Mesothelial cell of epicardium (in vitro differentiated cells): ENCODE measurements at regions not wholly inside any gene's neighbourhood (a gene's known extent, or its start where the extent isn't known, plus 50 kb on each side); places are given as distances from the start of the nearest gene placed in this dataset.

ENCODE experiments used
- DNase-seq, 2 experiments: peaks; one replicate each; pipeline ENCODE4 v3.0.0; 2021; ENCODE audit warnings: low spot score in 2 of 2; ENCODE audit not compliant: unreplicated experiment in 2 of 2
- H3K27ac Mint-ChIP-seq: 2 replicates; pipeline ENCODE4 v1.8.0; 2021; ENCODE audit warnings: mixed read lengths
- H3K27me3 Mint-ChIP-seq: 2 replicates; pipeline ENCODE4 v1.8.0; 2021; ENCODE audit warnings: low read depth, mixed read lengths
- H3K36me3 Mint-ChIP-seq: 2 replicates; pipeline ENCODE4 v1.8.0; 2021; ENCODE audit warnings: mixed read lengths
- H3K4me1 Mint-ChIP-seq: 2 replicates; pipeline ENCODE4 v1.8.0; 2021; ENCODE audit warnings: mixed read lengths
- H3K4me3 Mint-ChIP-seq: 2 replicates; pipeline ENCODE4 v1.8.0; 2021; ENCODE audit warnings: mild to moderate bottlenecking, moderate library complexity, mixed read lengths
- H3K9me3 Mint-ChIP-seq: 2 replicates; pipeline ENCODE4 v1.8.0; 2021; ENCODE audit warnings: mixed read lengths
- TF ChIP-seq, protein P1 (sequence below): fragments of 200-600 bp; sonication (generic); IDR thresholded peaks from one replicate; pipeline ENCODE4 v1.5.0; 2021; ENCODE audit warnings: antibody characterized with exemption; ENCODE audit not compliant: unreplicated experiment

GRCh38 chr2:217517402-217517801, 485.4 kb downstream of the TNS1 start:
- peaks cover 2% of the 10 kb centered on the region for H3K36me3 Mint-ChIP-seq

DNA sequence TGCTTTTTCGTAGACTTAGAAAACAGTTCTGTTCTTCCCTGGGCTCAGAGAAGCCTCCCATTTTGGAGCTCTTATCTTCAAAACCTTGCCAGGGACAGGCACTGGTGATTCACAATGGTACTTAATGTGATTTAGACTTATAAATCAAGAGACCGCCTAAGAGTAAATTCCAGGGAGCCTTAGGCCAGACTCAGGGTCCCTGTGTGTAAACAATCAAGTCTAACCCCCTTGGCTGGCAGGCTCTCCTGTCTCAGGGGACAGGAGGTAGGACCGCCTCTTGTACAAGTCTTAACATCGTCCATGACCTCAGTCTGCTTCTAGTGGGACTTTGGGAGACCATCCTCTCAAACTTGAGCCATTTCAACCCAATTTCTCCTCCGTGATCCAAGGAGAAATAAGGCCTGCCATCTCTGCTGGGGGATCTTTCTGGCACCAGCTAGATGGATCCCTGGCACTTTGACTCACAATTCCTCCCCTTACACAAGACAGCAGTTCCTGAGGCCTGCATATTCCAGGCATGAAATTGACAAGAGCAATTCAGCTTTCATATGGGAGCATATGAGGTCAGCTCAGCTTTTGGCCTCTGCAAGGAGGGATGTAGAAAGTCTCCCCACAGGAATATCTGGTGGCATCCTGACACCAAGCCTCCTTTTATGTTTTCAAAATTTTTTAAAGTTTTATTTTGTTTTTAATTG, 487.0 kb downstream of the TNS1 start:
- Mint-ChIP-seq H3K9me3 (no peaks in the 10 kb centered on the region), H3K36me3 (peaks cover 2% of the 10 kb centered on the region), H3K4me3 (no peak overlapping the region), H3K27me3 (no peaks in the 10 kb centered on the region), H3K4me1 (peaks cover 24% of the 10 kb centered on the region), H3K27ac (no peak overlapping the region)
- TF ChIP-seq, protein P1, sequence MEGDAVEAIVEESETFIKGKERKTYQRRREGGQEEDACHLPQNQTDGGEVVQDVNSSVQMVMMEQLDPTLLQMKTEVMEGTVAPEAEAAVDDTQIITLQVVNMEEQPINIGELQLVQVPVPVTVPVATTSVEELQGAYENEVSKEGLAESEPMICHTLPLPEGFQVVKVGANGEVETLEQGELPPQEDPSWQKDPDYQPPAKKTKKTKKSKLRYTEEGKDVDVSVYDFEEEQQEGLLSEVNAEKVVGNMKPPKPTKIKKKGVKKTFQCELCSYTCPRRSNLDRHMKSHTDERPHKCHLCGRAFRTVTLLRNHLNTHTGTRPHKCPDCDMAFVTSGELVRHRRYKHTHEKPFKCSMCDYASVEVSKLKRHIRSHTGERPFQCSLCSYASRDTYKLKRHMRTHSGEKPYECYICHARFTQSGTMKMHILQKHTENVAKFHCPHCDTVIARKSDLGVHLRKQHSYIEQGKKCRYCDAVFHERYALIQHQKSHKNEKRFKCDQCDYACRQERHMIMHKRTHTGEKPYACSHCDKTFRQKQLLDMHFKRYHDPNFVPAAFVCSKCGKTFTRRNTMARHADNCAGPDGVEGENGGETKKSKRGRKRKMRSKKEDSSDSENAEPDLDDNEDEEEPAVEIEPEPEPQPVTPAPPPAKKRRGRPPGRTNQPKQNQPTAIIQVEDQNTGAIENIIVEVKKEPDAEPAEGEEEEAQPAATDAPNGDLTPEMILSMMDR: no peak
- no peak for DNase-seq

More at GRCh38 chr2:217517402-217517801, 485.4 kb downstream of the TNS1 start:
- H3K4me1 Mint-ChIP-seq: peaks cover 11% of the 10 kb centered on the region
- H3K27ac Mint-ChIP-seq: no peak overlapping the region
- H3K9me3 Mint-ChIP-seq: no peaks in the 10 kb centered on the region
- TF ChIP-seq, protein P1: no peak
- no peak overlapping the region for H3K4me3 Mint-ChIP-seq
- DNase-seq: no peak
- no peaks in the 10 kb centered on the region for H3K27me3 Mint-ChIP-seq

DNA sequence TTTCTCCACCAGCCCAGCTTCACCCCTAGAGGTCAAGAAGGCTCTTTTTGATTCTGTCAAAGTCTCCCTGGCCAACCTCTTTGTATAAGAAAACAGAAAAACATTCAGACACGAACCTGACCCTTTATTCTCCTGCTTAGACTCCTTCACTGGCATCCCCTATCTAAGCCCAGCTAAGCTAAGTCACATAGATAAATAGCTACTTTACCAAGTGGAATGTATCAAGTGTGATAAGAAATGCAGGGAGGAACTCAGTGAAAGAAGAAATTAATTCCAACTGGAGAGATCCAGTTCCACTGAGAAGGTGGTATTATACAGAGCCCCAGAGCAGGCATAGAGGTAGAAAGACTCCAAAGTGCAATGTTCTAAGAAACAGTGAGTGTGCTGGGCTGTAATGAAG, 489.5 kb downstream of the TNS1 start:
- H3K36me3 Mint-ChIP-seq: peaks cover 2% of the 10 kb centered on the region
- no peak for DNase-seq
- no peaks in the 10 kb centered on the region for H3K9me3 Mint-ChIP-seq
- H3K4me3 Mint-ChIP-seq: no peak overlapping the region
- peak overlapping the region; percentile 22 for H3K27ac Mint-ChIP-seq
- TF ChIP-seq, protein P1: no peak
- peaks cover 36% of the 10 kb centered on the region for H3K4me1 Mint-ChIP-seq
- H3K27me3 Mint-ChIP-seq: no peaks in the 10 kb centered on the region

- TF ChIP-seq, protein P1: no peak
- Mint-ChIP-seq H3K36me3 (peaks cover 2% of the 10 kb centered on the region), H3K4me3 (no peak overlapping the region), H3K27ac (peak overlapping the region; percentile 22), H3K27me3 (no peaks in the 10 kb centered on the region), H3K9me3 (peaks cover 3% of the 10 kb centered on the region), H3K4me1 (peaks cover 36% of the 10 kb centered on the region)
- no peak for DNase-seq
These were observed 490.1 kb downstream of the TNS1 start for GRCh38 chr2:217512728-217513127.

- H3K4me1 Mint-ChIP-seq: peaks cover 36% of the 10 kb centered on the region
- TF ChIP-seq, protein P1: no peak
- no peak overlapping the region for H3K4me3 Mint-ChIP-seq
- peak overlapping the region; percentile 22 for H3K27ac Mint-ChIP-seq
- H3K27me3 Mint-ChIP-seq: no peaks in the 10 kb centered on the region
- peaks cover 2% of the 10 kb centered on the region for H3K36me3 Mint-ChIP-seq
- H3K9me3 Mint-ChIP-seq: peaks cover 3% of the 10 kb centered on the region
- DNase-seq: no peak
These were observed 490.5 kb downstream of the TNS1 start for GRCh38 chr2:217512259-217512658.
